Fibroblast of villous mesenchyme (primary cell): ENCODE measurements at regions not wholly inside any gene's neighbourhood (a gene's known extent, or its start where the extent isn't known, plus 50 kb on each side); places are given as distances from the start of the nearest gene placed in this dataset.
"Not testable (repeated sequence)": the region's sequence is repeated elsewhere in the genome, so short reads cannot be mapped to it uniquely, and the experiment has no call there.

ENCODE experiments used
- DNase-seq: peaks from one replicate; pipeline ENCODE4 v3.0.0-alpha.2; 2010; ENCODE audit warnings: low read depth
- H3K4me3 ChIP-seq: 2 replicates; pipeline ENCODE4 v1.5.1; 2011; ENCODE audit warnings: low read depth, mild to moderate bottlenecking, low read length
- TF ChIP-seq, protein P1 (sequence below): IDR thresholded peaks from 2 replicates; pipeline ENCODE4 v1.5.1; 2012; ENCODE audit warnings: low read depth, mild to moderate bottlenecking, low read length; ENCODE audit not compliant: insufficient read depth

DNA sequence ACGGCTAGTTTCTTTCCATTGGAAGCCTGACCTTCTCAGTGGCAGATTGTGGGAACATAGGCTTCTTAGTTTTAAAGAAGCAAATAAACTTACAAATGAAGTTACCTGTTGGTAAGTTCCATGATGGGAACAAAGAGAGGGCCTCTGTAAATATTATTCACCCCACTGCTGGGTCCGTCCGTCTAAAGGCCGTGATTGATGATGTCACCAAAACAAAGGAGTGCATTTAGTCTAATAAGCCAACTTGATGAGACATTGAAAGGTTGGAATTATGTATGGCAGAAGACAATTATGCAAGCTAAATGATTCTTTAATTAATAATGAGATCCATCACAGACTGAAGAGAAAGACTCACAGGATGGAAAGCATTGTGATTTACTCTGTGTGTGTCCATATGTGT, 1091.9 kb upstream of the FANCL start:
- no peak overlapping the region for H3K4me3 ChIP-seq
- TF ChIP-seq, protein P1, sequence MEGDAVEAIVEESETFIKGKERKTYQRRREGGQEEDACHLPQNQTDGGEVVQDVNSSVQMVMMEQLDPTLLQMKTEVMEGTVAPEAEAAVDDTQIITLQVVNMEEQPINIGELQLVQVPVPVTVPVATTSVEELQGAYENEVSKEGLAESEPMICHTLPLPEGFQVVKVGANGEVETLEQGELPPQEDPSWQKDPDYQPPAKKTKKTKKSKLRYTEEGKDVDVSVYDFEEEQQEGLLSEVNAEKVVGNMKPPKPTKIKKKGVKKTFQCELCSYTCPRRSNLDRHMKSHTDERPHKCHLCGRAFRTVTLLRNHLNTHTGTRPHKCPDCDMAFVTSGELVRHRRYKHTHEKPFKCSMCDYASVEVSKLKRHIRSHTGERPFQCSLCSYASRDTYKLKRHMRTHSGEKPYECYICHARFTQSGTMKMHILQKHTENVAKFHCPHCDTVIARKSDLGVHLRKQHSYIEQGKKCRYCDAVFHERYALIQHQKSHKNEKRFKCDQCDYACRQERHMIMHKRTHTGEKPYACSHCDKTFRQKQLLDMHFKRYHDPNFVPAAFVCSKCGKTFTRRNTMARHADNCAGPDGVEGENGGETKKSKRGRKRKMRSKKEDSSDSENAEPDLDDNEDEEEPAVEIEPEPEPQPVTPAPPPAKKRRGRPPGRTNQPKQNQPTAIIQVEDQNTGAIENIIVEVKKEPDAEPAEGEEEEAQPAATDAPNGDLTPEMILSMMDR = no peak
- no peak for DNase-seq

DNA sequence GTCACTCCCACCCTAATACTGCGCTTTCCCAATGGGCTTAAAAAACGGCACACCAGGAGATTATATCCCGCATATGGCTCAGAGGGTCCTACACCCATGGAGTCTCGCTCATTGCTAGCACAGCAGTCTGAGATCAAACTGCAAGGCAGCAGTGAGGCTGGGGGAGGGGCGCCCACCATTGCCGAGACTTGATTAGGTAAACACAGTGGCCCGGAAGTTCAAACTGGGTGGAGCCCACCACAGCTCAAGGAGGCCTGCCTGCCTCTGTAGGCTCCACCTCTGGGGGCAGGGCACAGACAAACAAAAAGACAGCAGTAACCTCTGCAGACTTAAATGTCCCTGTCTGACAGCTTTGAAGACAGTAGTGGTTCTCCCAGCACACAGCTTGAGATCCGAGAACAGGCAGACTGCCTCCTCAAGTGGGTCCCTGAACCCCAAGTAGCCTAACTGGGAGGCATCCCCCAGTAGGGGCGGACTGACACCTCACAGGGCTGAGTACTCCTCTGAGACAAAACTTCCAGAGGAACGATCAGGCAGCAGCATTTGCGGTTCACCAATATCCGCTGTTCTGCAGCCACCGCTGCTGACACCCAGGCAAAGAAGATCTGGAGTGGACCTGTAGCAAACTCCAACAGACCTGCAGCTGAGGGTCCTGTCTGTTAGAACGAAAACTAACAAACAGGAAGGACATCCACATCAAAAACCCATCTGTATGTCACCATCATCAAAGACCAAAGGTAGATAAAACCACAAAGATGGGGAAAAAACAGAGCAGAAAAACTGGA, 1085.6 kb upstream of the FANCL start:
- DNase-seq, H3K4me3 ChIP-seq: not testable (repeated sequence)

- no peak overlapping the region for H3K4me3 ChIP-seq
- TF ChIP-seq, protein P1 = no peak
- no peak for DNase-seq
Observed at GRCh38 chr2:59322870-59323269, 1081.7 kb upstream of the FANCL start.

DNA sequence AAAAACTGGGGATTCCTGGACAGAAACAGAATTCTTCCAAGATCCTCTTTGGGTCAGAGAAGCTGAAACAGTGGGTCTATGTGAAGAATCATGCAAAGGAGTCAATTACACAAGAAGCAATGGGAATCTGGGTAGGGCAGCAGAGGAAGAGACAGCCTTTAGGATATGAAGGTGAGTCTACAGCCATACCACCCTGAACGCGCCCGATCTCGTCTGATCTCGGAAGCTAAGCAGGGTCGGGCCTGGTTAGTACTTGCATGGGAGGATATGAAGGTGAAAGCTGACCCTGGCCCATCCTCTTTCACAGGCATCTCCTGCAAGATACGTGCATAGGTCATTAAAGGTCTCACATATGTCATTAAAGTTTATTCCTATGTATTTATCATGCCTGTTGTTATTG, 1080.9 kb upstream of the FANCL start:
- H3K4me3 ChIP-seq = no peak overlapping the region
- TF ChIP-seq, protein P1 = no peak
- no peak for DNase-seq

DNA sequence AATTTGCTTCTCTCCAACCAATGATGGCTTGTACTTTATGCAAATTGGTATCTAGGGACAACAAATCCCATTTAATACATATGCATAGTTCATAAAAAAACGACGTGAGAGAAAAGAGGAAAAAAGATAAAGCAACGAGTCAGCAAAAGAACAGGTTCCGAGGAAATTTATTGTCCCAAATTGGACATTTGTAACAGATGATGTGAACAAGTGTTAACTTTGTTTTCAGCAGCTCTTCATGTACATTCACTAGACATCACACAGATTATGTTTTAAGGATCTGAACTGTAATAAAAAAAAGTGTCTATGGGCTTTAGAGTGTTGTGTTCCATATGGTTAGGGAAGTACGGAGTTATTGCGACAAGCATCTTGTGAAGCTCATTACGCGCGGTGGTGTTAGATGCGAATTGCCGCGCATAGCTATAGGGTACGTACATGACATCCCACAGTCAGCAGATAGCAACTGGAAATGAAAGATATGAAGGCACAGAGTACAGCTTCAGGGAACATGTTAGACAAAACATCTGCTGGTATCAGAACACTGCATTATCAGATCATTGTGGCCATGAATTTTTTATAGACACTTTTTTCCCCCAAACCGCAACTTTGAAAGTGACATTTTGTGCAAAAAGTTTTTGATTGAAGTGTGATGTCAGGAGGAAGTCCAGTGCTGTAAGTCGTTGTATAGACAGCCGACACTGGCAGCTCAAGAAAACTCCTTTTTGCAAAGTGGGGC, 1073.1 kb upstream of the FANCL start:
- H3K4me3 ChIP-seq = no peak overlapping the region
- no peak for DNase-seq
- TF ChIP-seq, protein P1 = no peak

DNA sequence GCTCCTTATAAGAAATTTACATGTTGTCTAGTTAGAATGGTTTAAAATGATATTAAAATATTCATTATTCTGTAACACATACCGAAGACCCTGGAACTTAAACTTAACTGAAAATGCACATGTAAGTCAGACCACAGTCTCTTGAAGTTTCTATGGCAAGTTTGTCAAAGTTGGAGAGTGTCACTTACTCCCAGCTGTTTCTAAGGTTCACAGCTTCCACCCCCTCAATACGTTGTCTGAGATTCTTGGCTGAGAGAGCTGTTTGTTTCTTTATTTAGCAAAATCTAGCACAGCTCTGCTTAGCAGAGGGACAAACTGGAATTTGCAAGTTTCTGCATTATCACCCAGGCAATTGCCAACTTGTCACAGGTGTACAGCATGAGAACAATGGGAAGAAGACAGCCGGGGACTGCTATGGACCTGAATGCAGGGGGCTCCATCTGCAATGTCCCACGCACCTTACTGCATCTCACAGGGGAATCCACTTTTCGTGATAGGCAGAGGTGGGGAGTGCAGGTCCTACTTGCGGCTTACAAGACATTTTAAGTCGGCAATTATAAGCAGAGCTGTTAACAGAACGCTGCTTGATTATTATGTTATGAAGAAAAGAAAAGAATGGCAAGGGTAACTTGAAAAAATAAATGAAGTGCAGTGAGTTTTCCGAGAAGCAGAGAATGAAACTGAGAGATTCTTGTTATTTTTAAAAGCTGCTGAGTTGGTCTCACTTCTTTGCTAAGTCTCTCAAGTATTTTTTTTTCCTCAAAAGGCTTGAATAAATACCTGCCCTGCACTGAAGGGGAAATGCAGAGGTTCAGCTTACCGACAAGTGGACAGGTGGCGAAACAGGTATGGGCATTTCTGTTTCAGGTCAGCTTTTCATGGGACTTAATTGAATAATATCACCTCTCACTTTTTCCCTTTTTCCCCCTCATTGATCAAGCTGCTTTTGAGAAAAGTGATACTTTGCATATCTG, 1072.1 kb upstream of the FANCL start:
- TF ChIP-seq, protein P1 = no peak
- DNase-seq = no peak
- H3K4me3 ChIP-seq = no peak overlapping the region

DNA sequence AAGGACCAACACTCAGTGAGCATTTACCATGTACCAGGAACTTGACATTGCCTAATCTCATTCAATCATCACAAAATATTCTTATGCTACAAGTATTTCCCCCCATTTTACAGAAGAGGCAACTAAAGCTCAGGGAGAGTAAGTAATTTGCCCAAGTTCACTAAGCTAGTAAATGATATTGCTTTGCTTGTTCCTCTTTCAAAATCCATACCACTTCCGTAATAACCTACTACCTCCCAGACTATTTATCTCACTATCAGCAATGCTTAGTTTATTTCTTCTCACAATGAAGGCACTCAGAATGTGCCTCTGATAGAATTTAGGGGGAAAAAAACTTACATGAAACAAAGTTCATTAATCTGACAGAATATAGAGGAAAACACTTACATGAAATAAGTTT, 1070.9 kb upstream of the FANCL start:
- TF ChIP-seq, protein P1 = no peak
- H3K4me3 ChIP-seq = no peak overlapping the region
- DNase-seq = no peak
